ENCODE measurements at regions not wholly inside any gene's neighbourhood (a gene's known extent, or its start where the extent isn't known, plus 50 kb on each side); places are given as distances from the start of the nearest gene placed in this dataset.
A peak's percentile ranks its signal among the peaks of the same experiment; 100 is the strongest.

DNA sequence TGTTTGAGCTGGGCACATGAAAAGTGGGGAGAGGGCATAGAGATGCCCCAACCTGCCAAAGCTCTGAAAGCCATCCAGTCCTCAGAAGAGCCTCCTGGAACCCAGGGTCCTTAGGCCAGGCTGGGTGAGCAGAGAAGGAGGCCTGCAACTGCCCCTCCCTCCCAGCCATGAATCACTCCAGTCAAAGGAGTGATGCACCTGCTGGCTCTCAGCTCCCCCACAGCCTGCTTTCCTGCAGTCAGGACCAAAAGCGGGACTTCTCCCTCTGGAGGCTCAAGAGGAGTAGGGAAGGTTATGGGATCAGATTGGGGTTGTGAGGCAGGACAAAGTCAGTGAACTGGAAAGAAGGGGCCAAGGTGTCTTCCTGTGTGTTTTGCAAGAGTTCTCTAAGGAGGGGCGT lies 145.6 kb downstream of the TMEM132E start:
- TF ChIP-seq, protein P1, sequence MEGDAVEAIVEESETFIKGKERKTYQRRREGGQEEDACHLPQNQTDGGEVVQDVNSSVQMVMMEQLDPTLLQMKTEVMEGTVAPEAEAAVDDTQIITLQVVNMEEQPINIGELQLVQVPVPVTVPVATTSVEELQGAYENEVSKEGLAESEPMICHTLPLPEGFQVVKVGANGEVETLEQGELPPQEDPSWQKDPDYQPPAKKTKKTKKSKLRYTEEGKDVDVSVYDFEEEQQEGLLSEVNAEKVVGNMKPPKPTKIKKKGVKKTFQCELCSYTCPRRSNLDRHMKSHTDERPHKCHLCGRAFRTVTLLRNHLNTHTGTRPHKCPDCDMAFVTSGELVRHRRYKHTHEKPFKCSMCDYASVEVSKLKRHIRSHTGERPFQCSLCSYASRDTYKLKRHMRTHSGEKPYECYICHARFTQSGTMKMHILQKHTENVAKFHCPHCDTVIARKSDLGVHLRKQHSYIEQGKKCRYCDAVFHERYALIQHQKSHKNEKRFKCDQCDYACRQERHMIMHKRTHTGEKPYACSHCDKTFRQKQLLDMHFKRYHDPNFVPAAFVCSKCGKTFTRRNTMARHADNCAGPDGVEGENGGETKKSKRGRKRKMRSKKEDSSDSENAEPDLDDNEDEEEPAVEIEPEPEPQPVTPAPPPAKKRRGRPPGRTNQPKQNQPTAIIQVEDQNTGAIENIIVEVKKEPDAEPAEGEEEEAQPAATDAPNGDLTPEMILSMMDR (IDR thresholded peaks at IDR 0.05; ENCODE audit: insufficient read depth, low read depth, low read length, missing control alignments), result no peak
- no peak overlapping the region for H3K4me3 ChIP-seq (ENCODE audit: low read length)
- DNase-seq (ENCODE audit: low read depth), result no peak

DNA sequence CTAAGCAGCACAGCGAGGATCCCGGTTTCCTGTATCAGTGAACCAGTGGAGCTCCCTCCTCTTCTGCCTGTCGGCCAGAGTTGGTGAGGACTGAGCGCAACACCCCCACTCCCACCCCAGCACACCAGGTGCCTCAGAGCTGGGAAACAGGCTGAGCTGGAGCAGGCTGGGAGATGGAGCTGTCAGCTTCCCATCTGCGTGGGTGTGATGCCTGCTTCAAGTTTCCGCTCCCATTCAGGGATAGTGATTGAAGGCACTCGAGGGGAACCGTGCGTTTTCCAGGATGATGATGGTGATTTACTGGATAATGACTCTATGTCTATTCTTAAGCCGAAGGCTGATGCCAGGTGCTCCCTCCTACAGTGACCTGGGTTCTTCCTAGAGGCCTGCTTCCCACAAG lies 144.5 kb downstream of the TMEM132E start:
- TF ChIP-seq, protein P1 (IDR thresholded peaks at IDR 0.05; ENCODE audit: insufficient read depth, low read depth, low read length, missing control alignments), result no peak
- H3K4me3 ChIP-seq (ENCODE audit: low read length), result no peak overlapping the region
- no peak for DNase-seq (ENCODE audit: low read depth)

DNA sequence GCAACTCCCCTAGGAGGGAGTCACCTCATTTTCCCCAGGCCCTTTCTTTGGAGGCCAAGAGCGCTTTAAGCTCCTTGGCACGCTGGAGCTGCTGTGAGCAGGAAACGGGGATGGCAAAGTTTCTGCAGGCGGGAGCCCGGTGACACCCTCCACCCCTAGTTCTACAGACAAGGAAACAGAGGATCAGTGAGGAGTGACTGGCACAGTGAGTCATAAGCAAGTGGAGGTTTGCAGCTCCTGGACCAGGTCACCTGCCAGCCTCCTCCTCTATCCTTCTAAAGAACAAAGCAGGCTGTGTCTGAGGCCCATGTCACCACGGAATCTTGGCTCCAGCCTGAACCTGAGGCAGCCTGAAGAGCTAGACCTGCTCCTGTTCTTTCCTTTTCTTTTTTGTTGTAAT lies 141.9 kb downstream of the TMEM132E start:
- peak; percentile 6 for DNase-seq (ENCODE audit: low read depth)
- H3K4me3 ChIP-seq (ENCODE audit: low read length), result no peak overlapping the region
- TF ChIP-seq, protein P1 (IDR thresholded peaks at IDR 0.05; ENCODE audit: insufficient read depth, low read depth, low read length, missing control alignments), result no peak

DNA sequence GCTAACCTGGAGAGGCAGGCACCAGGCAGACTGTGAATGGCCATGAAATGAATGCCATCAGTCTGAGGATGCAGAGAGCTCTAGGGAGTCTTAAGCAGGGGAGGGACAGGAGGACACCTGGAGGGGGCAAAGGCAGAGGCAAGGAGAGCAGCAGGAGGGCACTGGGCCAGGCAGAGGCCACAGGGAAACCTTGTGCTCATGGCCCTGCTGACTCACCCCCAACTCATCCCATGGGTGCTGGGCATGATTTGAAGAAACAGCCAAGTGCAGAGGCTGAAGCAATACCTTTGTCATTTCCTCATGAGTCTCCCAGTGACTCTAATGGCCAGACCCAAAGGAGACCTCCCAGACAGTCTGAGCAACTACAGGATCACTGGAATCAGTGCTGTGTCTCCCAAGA lies 141.4 kb downstream of the TMEM132E start:
- DNase-seq (ENCODE audit: low read depth), result peak; percentile 37
- H3K4me3 ChIP-seq (ENCODE audit: low read length), result no peak overlapping the region
- TF ChIP-seq, protein P1 (IDR thresholded peaks at IDR 0.05; ENCODE audit: insufficient read depth, low read depth, low read length, missing control alignments), result no peak

DNA sequence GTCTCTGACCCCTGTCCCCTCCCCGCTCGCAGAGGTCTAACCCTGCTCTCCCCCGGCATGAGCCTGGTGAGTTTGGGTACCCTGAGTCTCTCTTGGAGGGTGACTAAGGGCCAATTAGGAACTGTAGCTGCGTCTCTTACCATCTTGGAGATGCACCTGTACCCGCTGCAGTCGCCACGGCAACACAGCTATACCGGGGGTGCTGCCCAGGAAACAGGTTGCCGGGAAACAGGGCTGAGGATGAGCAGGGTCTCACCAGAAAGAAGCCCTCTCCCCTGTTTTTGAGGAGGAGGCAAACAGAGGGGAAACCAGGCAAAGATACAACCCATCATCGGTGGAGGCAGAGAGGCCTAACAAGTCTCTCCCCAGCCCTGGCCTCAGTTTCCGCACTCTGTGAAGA lies 140.2 kb downstream of the TMEM132E start:
- TF ChIP-seq, protein P1 (IDR thresholded peaks at IDR 0.05; ENCODE audit: insufficient read depth, low read depth, low read length, missing control alignments), result no peak
- no peak overlapping the region for H3K4me3 ChIP-seq (ENCODE audit: low read length)
- no peak for DNase-seq (ENCODE audit: low read depth)

DNA sequence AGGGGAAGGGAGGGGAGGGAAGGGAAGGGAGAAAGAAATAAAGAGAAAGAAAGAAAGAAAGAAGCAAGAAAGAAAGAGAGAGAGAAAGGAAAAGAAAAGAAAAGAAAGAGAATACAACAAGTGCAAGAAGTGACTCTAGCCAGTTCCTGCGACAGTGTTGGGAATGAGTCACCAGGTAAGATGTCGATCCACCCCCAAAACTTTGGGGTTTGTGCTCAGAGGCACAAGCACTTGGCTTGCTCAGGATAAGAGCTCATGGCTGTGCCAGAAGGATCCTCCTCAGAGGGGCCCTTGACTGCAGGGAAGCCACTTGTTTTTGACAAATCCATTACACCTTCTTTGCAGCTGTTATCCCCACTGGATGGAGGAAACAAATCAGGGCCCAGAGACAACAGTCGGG lies 137.7 kb downstream of the TMEM132E start:
- TF ChIP-seq, protein P1 (IDR thresholded peaks at IDR 0.05; ENCODE audit: insufficient read depth, low read depth, low read length, missing control alignments), result no peak
- no peak overlapping the region for H3K4me3 ChIP-seq (ENCODE audit: low read length)
- no peak for DNase-seq (ENCODE audit: low read depth)

DNA sequence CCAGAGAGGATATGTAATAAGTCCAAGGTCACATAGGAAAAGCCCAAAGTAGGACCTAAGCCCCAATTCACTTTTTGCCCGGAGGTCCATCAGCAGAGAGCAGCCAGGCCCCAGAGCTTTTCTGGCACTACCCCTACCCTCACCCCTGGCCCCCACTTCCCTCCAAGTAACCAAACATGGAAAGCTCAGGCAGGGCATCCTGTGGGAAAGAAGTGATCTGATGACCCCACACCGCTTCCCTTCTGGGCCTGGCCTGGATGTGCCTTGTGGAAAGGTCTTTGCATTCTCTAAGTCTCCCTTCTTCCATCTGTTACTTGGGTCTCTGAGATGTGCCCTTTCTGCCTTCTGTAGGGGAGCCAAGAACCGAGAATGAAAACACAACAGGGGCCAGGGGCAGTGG lies 136.9 kb downstream of the TMEM132E start:
- no peak for DNase-seq (ENCODE audit: low read depth)
- TF ChIP-seq, protein P1 (IDR thresholded peaks at IDR 0.05; ENCODE audit: insufficient read depth, low read depth, low read length, missing control alignments), result no peak
- no peak overlapping the region for H3K4me3 ChIP-seq (ENCODE audit: low read length)
